ENCODE measurements at regions not wholly inside any gene's neighbourhood (a gene's known extent, or its start where the extent isn't known, plus 50 kb on each side); places are given as distances from the start of the nearest gene placed in this dataset.

GRCh38 chr5:77936365-77936693 lies 160.2 kb upstream of the TBCA start:
- TF ChIP-seq, protein P1, sequence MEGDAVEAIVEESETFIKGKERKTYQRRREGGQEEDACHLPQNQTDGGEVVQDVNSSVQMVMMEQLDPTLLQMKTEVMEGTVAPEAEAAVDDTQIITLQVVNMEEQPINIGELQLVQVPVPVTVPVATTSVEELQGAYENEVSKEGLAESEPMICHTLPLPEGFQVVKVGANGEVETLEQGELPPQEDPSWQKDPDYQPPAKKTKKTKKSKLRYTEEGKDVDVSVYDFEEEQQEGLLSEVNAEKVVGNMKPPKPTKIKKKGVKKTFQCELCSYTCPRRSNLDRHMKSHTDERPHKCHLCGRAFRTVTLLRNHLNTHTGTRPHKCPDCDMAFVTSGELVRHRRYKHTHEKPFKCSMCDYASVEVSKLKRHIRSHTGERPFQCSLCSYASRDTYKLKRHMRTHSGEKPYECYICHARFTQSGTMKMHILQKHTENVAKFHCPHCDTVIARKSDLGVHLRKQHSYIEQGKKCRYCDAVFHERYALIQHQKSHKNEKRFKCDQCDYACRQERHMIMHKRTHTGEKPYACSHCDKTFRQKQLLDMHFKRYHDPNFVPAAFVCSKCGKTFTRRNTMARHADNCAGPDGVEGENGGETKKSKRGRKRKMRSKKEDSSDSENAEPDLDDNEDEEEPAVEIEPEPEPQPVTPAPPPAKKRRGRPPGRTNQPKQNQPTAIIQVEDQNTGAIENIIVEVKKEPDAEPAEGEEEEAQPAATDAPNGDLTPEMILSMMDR (IDR thresholded peaks at IDR 0.05; ENCODE audit: extremely low read depth, low read depth, low read length), result no peak

GRCh38 chr5:77935506-77936364 lies 159.6 kb upstream of the TBCA start:
- H3K4me1 ChIP-seq (ENCODE audit: insufficient read depth, low read length), result no peaks in the 10 kb centered on the region
- H3K4me2 ChIP-seq (ENCODE audit: insufficient read depth, low read length), result no peak overlapping the region
- no peaks in the 10 kb centered on the region for H3K79me2 ChIP-seq (ENCODE audit: insufficient read depth, low read length)
- no peak for DNase-seq (ENCODE audit: insufficient read length, low spot score, missing footprints)
- H3K36me3 ChIP-seq (ENCODE audit: insufficient read depth, low read length), result no peaks in the 10 kb centered on the region
- H3K9me3 ChIP-seq (ENCODE audit: low read depth, low read length), result no peaks in the 10 kb centered on the region
- peaks cover 25% of the 10 kb centered on the region for H3K27me3 ChIP-seq (ENCODE audit: insufficient read depth, low read length)
- H3K4me3 ChIP-seq (ENCODE audit: insufficient read depth, low read length), result no peak overlapping the region
- no peak overlapping the region for H2AFZ ChIP-seq (ENCODE audit: low read length)
- no peaks in the 10 kb centered on the region for H4K20me1 ChIP-seq (ENCODE audit: insufficient read depth, low read length)
- H3K27ac ChIP-seq (ENCODE audit: low read depth, low read length), result no peak overlapping the region
- TF ChIP-seq, protein P1 (IDR thresholded peaks at IDR 0.05; ENCODE audit: extremely low read depth, low read depth, low read length), result no peak

More at GRCh38 chr5:77936365-77936693, 160.2 kb upstream of the TBCA start:
- Histone ChIP-seq H3K27me3 (ENCODE audit: insufficient read depth, low read length) (peaks cover 28% of the 10 kb centered on the region), H3K9me3 (ENCODE audit: low read depth, low read length) (no peaks in the 10 kb centered on the region), H3K36me3 (ENCODE audit: insufficient read depth, low read length) (no peaks in the 10 kb centered on the region), H2AFZ (ENCODE audit: low read length) (no peak overlapping the region), H3K4me2 (ENCODE audit: insufficient read depth, low read length) (no peak overlapping the region), H3K79me2 (ENCODE audit: insufficient read depth, low read length) (no peaks in the 10 kb centered on the region), H4K20me1 (ENCODE audit: insufficient read depth, low read length) (no peaks in the 10 kb centered on the region), H3K4me1 (ENCODE audit: insufficient read depth, low read length) (no peaks in the 10 kb centered on the region), H3K4me3 (ENCODE audit: insufficient read depth, low read length) (no peak overlapping the region), H3K27ac (ENCODE audit: low read depth, low read length) (no peak overlapping the region)
- DNase-seq (ENCODE audit: insufficient read length, low spot score, missing footprints), result no peak

DNA sequence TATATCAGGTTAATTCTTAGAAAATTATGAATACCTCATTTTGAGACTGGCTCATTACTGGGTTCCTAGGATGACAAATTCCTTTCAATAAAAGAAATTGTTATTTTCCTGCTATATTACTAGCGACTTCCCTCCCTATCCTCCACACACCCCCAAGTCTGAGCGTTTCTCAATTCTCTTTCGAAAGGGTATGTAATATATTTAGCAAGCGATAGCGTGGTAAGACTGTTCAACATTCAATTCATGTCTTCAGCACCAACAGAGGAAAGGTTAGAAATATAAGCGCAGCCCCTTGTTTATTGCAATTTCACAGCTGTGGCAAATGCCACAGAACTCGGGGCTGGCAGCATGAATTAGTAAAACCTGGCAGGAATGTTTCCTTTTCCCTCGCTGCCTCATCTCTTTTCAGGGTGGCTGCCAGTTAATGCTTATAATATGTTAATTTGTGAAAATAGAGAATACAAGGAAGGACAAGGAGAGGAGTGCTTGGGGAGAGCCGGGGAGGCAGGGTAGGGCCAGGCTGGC lies 152.7 kb upstream of the TBCA start:
- no peak for DNase-seq (ENCODE audit: insufficient read length, low spot score, missing footprints)
- no peaks in the 10 kb centered on the region for H3K4me1 ChIP-seq (ENCODE audit: insufficient read depth, low read length)
- no peaks in the 10 kb centered on the region for H3K79me2 ChIP-seq (ENCODE audit: insufficient read depth, low read length)
- H3K27ac ChIP-seq (ENCODE audit: low read depth, low read length), result no peak overlapping the region
- H3K27me3 ChIP-seq (ENCODE audit: insufficient read depth, low read length), result peaks cover 32% of the 10 kb centered on the region
- no peaks in the 10 kb centered on the region for H4K20me1 ChIP-seq (ENCODE audit: insufficient read depth, low read length)
- TF ChIP-seq, protein P1 (IDR thresholded peaks at IDR 0.05; ENCODE audit: extremely low read depth, low read depth, low read length), result no peak
- no peak overlapping the region for H3K4me2 ChIP-seq (ENCODE audit: insufficient read depth, low read length)
- no peak overlapping the region for H2AFZ ChIP-seq (ENCODE audit: low read length)
- H3K36me3 ChIP-seq (ENCODE audit: insufficient read depth, low read length), result no peaks in the 10 kb centered on the region
- no peak overlapping the region for H3K4me3 ChIP-seq (ENCODE audit: insufficient read depth, low read length)
- H3K9me3 ChIP-seq (ENCODE audit: low read depth, low read length), result no peaks in the 10 kb centered on the region

- H3K4me1 ChIP-seq (ENCODE audit: insufficient read depth, low read length), result no peaks in the 10 kb centered on the region
- H2AFZ ChIP-seq (ENCODE audit: low read length), result no peak overlapping the region
- no peak overlapping the region for H3K4me3 ChIP-seq (ENCODE audit: insufficient read depth, low read length)
- H3K36me3 ChIP-seq (ENCODE audit: insufficient read depth, low read length), result no peaks in the 10 kb centered on the region
- no peaks in the 10 kb centered on the region for H4K20me1 ChIP-seq (ENCODE audit: insufficient read depth, low read length)
- no peak overlapping the region for H3K27ac ChIP-seq (ENCODE audit: low read depth, low read length)
- H3K4me2 ChIP-seq (ENCODE audit: insufficient read depth, low read length), result no peak overlapping the region
- no peaks in the 10 kb centered on the region for H3K9me3 ChIP-seq (ENCODE audit: low read depth, low read length)
- DNase-seq (ENCODE audit: insufficient read length, low spot score, missing footprints), result no peak
- H3K27me3 ChIP-seq (ENCODE audit: insufficient read depth, low read length), result peaks cover 23% of the 10 kb centered on the region
- no peaks in the 10 kb centered on the region for H3K79me2 ChIP-seq (ENCODE audit: insufficient read depth, low read length)
- TF ChIP-seq, protein P1 (IDR thresholded peaks at IDR 0.05; ENCODE audit: extremely low read depth, low read depth, low read length), result no peak
Observed at GRCh38 chr5:77926337-77926736, 150.2 kb upstream of the TBCA start.
